ENCODE measurements at regions not wholly inside any gene's neighbourhood (a gene's known extent, or its start where the extent isn't known, plus 50 kb on each side); places are given as distances from the start of the nearest gene placed in this dataset.

- in situ Hi-C loops (cut with MboI; ENCODE audit: low sequenced_read_pairs) = no loop called here
- H3K4me3 ChIP-seq = no peak overlapping the region
- H3K36me3 ChIP-seq (replicated peaks) = no peaks in the 10 kb centered on the region
- no peak for DNase-seq (ENCODE audit: low spot score in 2 of 2)
- no peaks in the 10 kb centered on the region for H3K27me3 ChIP-seq (ENCODE audit: low read depth)
- no peaks in the 10 kb centered on the region for H3K4me1 ChIP-seq
- no peaks in the 10 kb centered on the region for H3K9me3 ChIP-seq
These were observed 971.2 kb upstream of the PIK3C3 start for GRCh38 chr18:40983835-40984234.

- no peak overlapping the region for H3K4me3 ChIP-seq
- in situ Hi-C loops (cut with MboI; ENCODE audit: low sequenced_read_pairs) = no loop called here
- no peak for DNase-seq (ENCODE audit: low spot score in 2 of 2)
- 0 out of 2 replicates have a peak, but pooled peaks cover 4% of the 10 kb centered on the region for H3K4me1 ChIP-seq
- no peaks in the 10 kb centered on the region for H3K9me3 ChIP-seq
- H3K36me3 ChIP-seq (replicated peaks) = no peaks in the 10 kb centered on the region
- no peaks in the 10 kb centered on the region for H3K27me3 ChIP-seq (ENCODE audit: low read depth)
These were observed 974.9 kb upstream of the PIK3C3 start for GRCh38 chr18:40980171-40980570.

- H3K4me1 ChIP-seq = peaks cover 4% of the 10 kb centered on the region; the same call in 1 of the 2 replicates
- no peaks in the 10 kb centered on the region for H3K9me3 ChIP-seq
- H3K36me3 ChIP-seq (replicated peaks) = no peaks in the 10 kb centered on the region
- no peaks in the 10 kb centered on the region for H3K27me3 ChIP-seq (ENCODE audit: low read depth)
- in situ Hi-C loops (cut with MboI; ENCODE audit: low sequenced_read_pairs) = no loop called here
- no peak overlapping the region for H3K4me3 ChIP-seq
- DNase-seq (ENCODE audit: low spot score in 2 of 2) = no peak
These were observed 979.0 kb upstream of the PIK3C3 start for GRCh38 chr18:40976050-40976449.

- Histone ChIP-seq H3K4me3 (no peak overlapping the region), H3K27me3 (ENCODE audit: low read depth) (no peaks in the 10 kb centered on the region), H3K4me1 (peaks cover 4% of the 10 kb centered on the region; the same call in 1 of the 2 replicates), H3K9me3 (no peaks in the 10 kb centered on the region), H3K36me3 (replicated peaks) (no peaks in the 10 kb centered on the region)
- in situ Hi-C loops (cut with MboI; ENCODE audit: low sequenced_read_pairs) = no loop called here
- no peak for DNase-seq (ENCODE audit: low spot score in 2 of 2)
These were observed 980.6 kb upstream of the PIK3C3 start for GRCh38 chr18:40974448-40974847.

GRCh38 chr18:40962784-40963183, 992.2 kb upstream of the PIK3C3 start:
- in situ Hi-C loops (cut with MboI; ENCODE audit: low sequenced_read_pairs) = no loop called here
- Histone ChIP-seq H3K36me3 (replicated peaks) (no peaks in the 10 kb centered on the region; the same call in 1 of the 2 replicates), H3K4me3 (no peak overlapping the region), H3K27me3 (ENCODE audit: low read depth) (no peaks in the 10 kb centered on the region), H3K4me1 (no peaks in the 10 kb centered on the region), H3K9me3 (no peaks in the 10 kb centered on the region)
- no peak for DNase-seq (ENCODE audit: low spot score in 2 of 2)

GRCh38 chr18:40957533-40958070, 997.4 kb upstream of the PIK3C3 start:
- Histone ChIP-seq H3K4me1 (no peaks in the 10 kb centered on the region), H3K36me3 (replicated peaks) (no peaks in the 10 kb centered on the region), H3K4me3 (no peak overlapping the region), H3K9me3 (no peaks in the 10 kb centered on the region; the same call in 1 of the 2 replicates), H3K27me3 (ENCODE audit: low read depth) (no peaks in the 10 kb centered on the region)
- DNase-seq (ENCODE audit: low spot score in 2 of 2) = no peak
- in situ Hi-C loops (cut with MboI; ENCODE audit: low sequenced_read_pairs) = no loop called here

- H3K4me1 ChIP-seq = no peaks in the 10 kb centered on the region
- H3K4me3 ChIP-seq = no peak overlapping the region
- no peaks in the 10 kb centered on the region for H3K27me3 ChIP-seq (ENCODE audit: low read depth)
- H3K9me3 ChIP-seq = no peaks in the 10 kb centered on the region; the same call in 1 of the 2 replicates
- H3K36me3 ChIP-seq (replicated peaks) = no peaks in the 10 kb centered on the region
- in situ Hi-C loops (cut with MboI; ENCODE audit: low sequenced_read_pairs) = no loop called here
- DNase-seq (ENCODE audit: low spot score in 2 of 2) = no peak
These were observed 998.8 kb upstream of the PIK3C3 start for GRCh38 chr18:40956213-40956612.

- Histone ChIP-seq H3K4me1 (peaks cover 4% of the 10 kb centered on the region), H3K9me3 (no peaks in the 10 kb centered on the region; the same call in 1 of the 2 replicates), H3K36me3 (replicated peaks) (no peaks in the 10 kb centered on the region), H3K4me3 (no peak overlapping the region), H3K27me3 (ENCODE audit: low read depth) (no peaks in the 10 kb centered on the region)
- in situ Hi-C loops (cut with MboI; ENCODE audit: low sequenced_read_pairs) = no loop called here
- DNase-seq (ENCODE audit: low spot score in 2 of 2) = no peak
These were observed 999.7 kb upstream of the PIK3C3 start for GRCh38 chr18:40955351-40955750.

GRCh38 chr18:40949114-40949950, 1005.7 kb upstream of the PIK3C3 start:
- no peaks in the 10 kb centered on the region; the same call in 1 of the 2 replicates for H3K9me3 ChIP-seq
- no peak overlapping the region for H3K4me3 ChIP-seq
- DNase-seq (ENCODE audit: low spot score in 2 of 2) = no peak
- no peaks in the 10 kb centered on the region for H3K36me3 ChIP-seq (replicated peaks)
- in situ Hi-C loops (cut with MboI; ENCODE audit: low sequenced_read_pairs) = no loop called here
- peaks cover 17% of the 10 kb centered on the region for H3K4me1 ChIP-seq
- H3K27me3 ChIP-seq (ENCODE audit: low read depth) = no peaks in the 10 kb centered on the region

GRCh38 chr18:40944576-40944975, 1010.5 kb upstream of the PIK3C3 start:
- Histone ChIP-seq H3K4me3 (no peak overlapping the region), H3K27me3 (ENCODE audit: low read depth) (no peaks in the 10 kb centered on the region), H3K36me3 (replicated peaks) (no peaks in the 10 kb centered on the region), H3K4me1 (peaks cover 6% of the 10 kb centered on the region), H3K9me3 (no peaks in the 10 kb centered on the region)
- in situ Hi-C loops (cut with MboI; ENCODE audit: low sequenced_read_pairs) = no loop called here
- no peak for DNase-seq (ENCODE audit: low spot score in 2 of 2)

- in situ Hi-C loops (cut with MboI; ENCODE audit: low sequenced_read_pairs) = no loop called here
- H3K9me3 ChIP-seq = no peaks in the 10 kb centered on the region
- DNase-seq (ENCODE audit: low spot score in 2 of 2) = no peak
- no peak overlapping the region for H3K4me3 ChIP-seq
- H3K36me3 ChIP-seq (replicated peaks) = no peaks in the 10 kb centered on the region
- no peaks in the 10 kb centered on the region; the same call in 1 of the 2 replicates for H3K4me1 ChIP-seq
- H3K27me3 ChIP-seq (ENCODE audit: low read depth) = no peaks in the 10 kb centered on the region
These were observed 1015.1 kb upstream of the PIK3C3 start for GRCh38 chr18:40939656-40940515.

GRCh38 chr18:40938615-40939014, 1016.4 kb upstream of the PIK3C3 start:
- no peaks in the 10 kb centered on the region for H3K36me3 ChIP-seq (replicated peaks)
- no peak overlapping the region for H3K4me3 ChIP-seq
- H3K9me3 ChIP-seq = no peaks in the 10 kb centered on the region
- no peaks in the 10 kb centered on the region for H3K27me3 ChIP-seq (ENCODE audit: low read depth)
- DNase-seq (ENCODE audit: low spot score in 2 of 2) = no peak
- H3K4me1 ChIP-seq = no peaks in the 10 kb centered on the region; the same call in 1 of the 2 replicates
- in situ Hi-C loops (cut with MboI; ENCODE audit: low sequenced_read_pairs) = no loop called here

- in situ Hi-C loops (cut with MboI; ENCODE audit: low sequenced_read_pairs) = no loop called here
- DNase-seq (ENCODE audit: low spot score in 2 of 2) = no peak
- Histone ChIP-seq H3K27me3 (ENCODE audit: low read depth) (no peaks in the 10 kb centered on the region), H3K4me1 (no peaks in the 10 kb centered on the region; the same call in 1 of the 2 replicates), H3K9me3 (no peaks in the 10 kb centered on the region), H3K4me3 (no peak overlapping the region), H3K36me3 (replicated peaks) (no peaks in the 10 kb centered on the region)
These were observed 1017.6 kb upstream of the PIK3C3 start for GRCh38 chr18:40937386-40937785.
